ENCODE measurements at regions not wholly inside any gene's neighbourhood (a gene's known extent, or its start where the extent isn't known, plus 50 kb on each side); places are given as distances from the start of the nearest gene placed in this dataset.
A peak's percentile ranks its signal among the peaks of the same experiment; 100 is the strongest.
"Not testable (repeated sequence)": the region's sequence is repeated elsewhere in the genome, so short reads cannot be mapped to it uniquely, and the experiment has no call there.

- H3K36me3 Mint-ChIP-seq = no peaks in the 10 kb centered on the region
- Histone ChIP-seq H3K27me3 (ENCODE audit: insufficient read depth, low read length, poor library complexity, severe bottlenecking) (no peaks in the 10 kb centered on the region), H3K27ac (ENCODE audit: low read depth, low read length) (no peak overlapping the region), H3K9me3 (ENCODE audit: low read length) (no peaks in the 10 kb centered on the region), H3K36me3 (ENCODE audit: insufficient read depth, low read length) (no peaks in the 10 kb centered on the region), H3K4me3 (ENCODE audit: low read length) (no peak overlapping the region), H3K4me1 (ENCODE audit: insufficient read depth, low read length) (peaks cover 15% of the 10 kb centered on the region)
- ChIA-PET CTCF (interaction anchor here (0.6 kb wide), 1 partner anchor 227 kb away, joined by 3 read pairs; no protein-coding TSS in a partner anchor), POLR2A (no interaction called here)
- H3K27me3 Mint-ChIP-seq = peaks cover 2 to 5% of the 10 kb centered on the region in 2 donors
- no peak overlapping the region for H3K4me3 Mint-ChIP-seq
- peaks cover 19 to 28% (median 21%) of the 10 kb centered on the region in 3 donors for H3K4me1 Mint-ChIP-seq
- H3K27ac Mint-ChIP-seq = peak overlapping the region in 3 of 8 donors; percentile 45 to 51 (median 47)
- no peak for DNase-seq
- H3K9me3 Mint-ChIP-seq = no peaks in the 10 kb centered on the region
Observed at GRCh38 chr22:17302616-17303015, 66.6 kb upstream of the CECR2 start.

GRCh38 chr22:17300926-17301325 is 68.3 kb upstream of the CECR2 start:
- peaks cover 15% of the 10 kb centered on the region for H3K4me1 ChIP-seq (ENCODE audit: insufficient read depth, low read length)
- Mint-ChIP-seq H3K9me3 (no peaks in the 10 kb centered on the region), H3K4me3 (no peak overlapping the region), H3K27ac (peak overlapping the region in 3 of 8 donors; percentile 14 to 58 (median 55)), H3K4me1 (peaks cover 19 to 28% (median 21%) of the 10 kb centered on the region in 3 donors), H3K27me3 (peaks cover 7 to 9% of the 10 kb centered on the region in 2 donors), H3K36me3 (peaks cover 0 to 2% (median 0%) of the 10 kb centered on the region in 3 donors)
- H3K36me3 ChIP-seq (ENCODE audit: insufficient read depth, low read length) = no peaks in the 10 kb centered on the region
- H3K27ac ChIP-seq (ENCODE audit: low read depth, low read length) = no peak overlapping the region
- H3K27me3 ChIP-seq (ENCODE audit: insufficient read depth, low read length, poor library complexity, severe bottlenecking) = no peaks in the 10 kb centered on the region
- no peak overlapping the region for H3K4me3 ChIP-seq (ENCODE audit: low read length)
- ChIA-PET POLR2A (no interaction called here), CTCF (no interaction called here)
- DNase-seq = no peak
- H3K9me3 ChIP-seq (ENCODE audit: low read length) = no peaks in the 10 kb centered on the region

- H3K9me3 ChIP-seq (ENCODE audit: low read length); H3K27ac ChIP-seq (ENCODE audit: low read depth, low read length); H3K27me3 ChIP-seq (ENCODE audit: insufficient read depth, low read length, poor library complexity, severe bottlenecking); H3K4me1 ChIP-seq (ENCODE audit: insufficient read depth, low read length); POLR2A ChIA-PET; H3K27ac Mint-ChIP-seq; DNase-seq; H3K36me3 ChIP-seq (ENCODE audit: insufficient read depth, low read length); H3K4me3 Mint-ChIP-seq; H3K36me3 Mint-ChIP-seq; H3K4me3 ChIP-seq (ENCODE audit: low read length); H3K9me3 Mint-ChIP-seq: not testable (repeated sequence)
- Mint-ChIP-seq H3K27me3 (peaks cover 5 to 15% of the 10 kb centered on the region in 2 donors), H3K4me1 (peaks cover 11 to 14% (median 12%) of the 10 kb centered on the region in 3 donors)
- CTCF ChIA-PET = interaction anchor here (1.2 kb wide), 1 partner anchor 33 kb away, joined by 3 read pairs; no protein-coding TSS in a partner anchor
Observed at GRCh38 chr22:17298805-17299502, 70.3 kb upstream of the CECR2 start.

- Mint-ChIP-seq H3K27ac (no peak overlapping the region), H3K27me3 (peaks cover 6 to 8% of the 10 kb centered on the region in 2 donors), H3K36me3 (no peaks in the 10 kb centered on the region), H3K4me1 (peaks cover 6 to 9% (median 8%) of the 10 kb centered on the region in 3 donors), H3K9me3 (no peaks in the 10 kb centered on the region), H3K4me3 (no peak overlapping the region)
- POLR2A ChIA-PET = no interaction called here
- Histone ChIP-seq H3K27me3 (ENCODE audit: insufficient read depth, low read length, poor library complexity, severe bottlenecking) (no peaks in the 10 kb centered on the region), H3K4me1 (ENCODE audit: insufficient read depth, low read length) (peaks cover 11% of the 10 kb centered on the region), H3K4me3 (ENCODE audit: low read length) (no peak overlapping the region), H3K27ac (ENCODE audit: low read depth, low read length) (no peak overlapping the region), H3K9me3 (ENCODE audit: low read length) (no peaks in the 10 kb centered on the region), H3K36me3 (ENCODE audit: insufficient read depth, low read length) (no peaks in the 10 kb centered on the region)
- no peak for DNase-seq
- CTCF ChIA-PET = interaction anchor here (1.7 kb wide), 1 partner anchor 19 kb away, joined by 3 read pairs; no protein-coding TSS in a partner anchor
Observed at GRCh38 chr22:17285656-17286055, 66.4 kb upstream of the ADA2 start.

- peaks cover 10 to 14% (median 14%) of the 10 kb centered on the region in 3 donors for H3K4me1 Mint-ChIP-seq
- peak overlapping the region in 1 of 7 donors; percentile 7 for H3K4me3 Mint-ChIP-seq
- H3K4me3 ChIP-seq (ENCODE audit: low read length) = no peak overlapping the region
- no peaks in the 10 kb centered on the region for H3K36me3 ChIP-seq (ENCODE audit: insufficient read depth, low read length)
- DNase-seq = no peak
- CTCF ChIA-PET = interaction anchor here (1.7 kb wide), 1 partner anchor 20 kb away, joined by 3 read pairs; no protein-coding TSS in a partner anchor
- no peak overlapping the region for H3K27ac ChIP-seq (ENCODE audit: low read depth, low read length)
- H3K36me3 Mint-ChIP-seq = no peaks in the 10 kb centered on the region
- POLR2A ChIA-PET = no interaction called here
- no peaks in the 10 kb centered on the region for H3K9me3 ChIP-seq (ENCODE audit: low read length)
- H3K4me1 ChIP-seq (ENCODE audit: insufficient read depth, low read length) = peaks cover 15% of the 10 kb centered on the region
- no peaks in the 10 kb centered on the region for H3K9me3 Mint-ChIP-seq
- no peaks in the 10 kb centered on the region for H3K27me3 ChIP-seq (ENCODE audit: insufficient read depth, low read length, poor library complexity, severe bottlenecking)
- peaks cover 6 to 8% of the 10 kb centered on the region in 2 donors for H3K27me3 Mint-ChIP-seq
- peak overlapping the region in 1 of 8 donors; percentile 17 for H3K27ac Mint-ChIP-seq
Observed at GRCh38 chr22:17284888-17285287, 65.7 kb upstream of the ADA2 start.

- peaks cover 6 to 8% of the 10 kb centered on the region in 2 donors for H3K27me3 Mint-ChIP-seq
Observed at GRCh38 chr22:17284466-17284865, 65.2 kb upstream of the ADA2 start.

GRCh38 chr22:17283865-17284264 is 64.6 kb upstream of the ADA2 start:
- H3K4me3 Mint-ChIP-seq; H3K27me3 Mint-ChIP-seq; H3K27ac ChIP-seq (ENCODE audit: low read depth, low read length); H3K27me3 ChIP-seq (ENCODE audit: insufficient read depth, low read length, poor library complexity, severe bottlenecking); CTCF ChIA-PET; H3K27ac Mint-ChIP-seq; H3K36me3 ChIP-seq (ENCODE audit: insufficient read depth, low read length); H3K4me3 ChIP-seq (ENCODE audit: low read length); DNase-seq; H3K9me3 Mint-ChIP-seq; H3K36me3 Mint-ChIP-seq; POLR2A ChIA-PET; H3K9me3 ChIP-seq (ENCODE audit: low read length): not testable (repeated sequence)
- H3K4me1 ChIP-seq (ENCODE audit: insufficient read depth, low read length) = peaks cover 15% of the 10 kb centered on the region
- H3K4me1 Mint-ChIP-seq = peaks cover 10 to 18% (median 14%) of the 10 kb centered on the region in 3 donors

More at GRCh38 chr22:17284466-17284865, 65.2 kb upstream of the ADA2 start:
- Histone ChIP-seq H3K36me3 (ENCODE audit: insufficient read depth, low read length) (no peaks in the 10 kb centered on the region), H3K27me3 (ENCODE audit: insufficient read depth, low read length, poor library complexity, severe bottlenecking) (no peaks in the 10 kb centered on the region), H3K4me3 (ENCODE audit: low read length) (no peak overlapping the region), H3K9me3 (ENCODE audit: low read length) (no peaks in the 10 kb centered on the region), H3K27ac (ENCODE audit: low read depth, low read length) (no peak overlapping the region), H3K4me1 (ENCODE audit: insufficient read depth, low read length) (peaks cover 15% of the 10 kb centered on the region)
- ChIA-PET CTCF (interaction anchor here (1.7 kb wide), 1 partner anchor 21 kb away, joined by 3 read pairs; no protein-coding TSS in a partner anchor), POLR2A (no interaction called here)
- H3K36me3 Mint-ChIP-seq = no peaks in the 10 kb centered on the region
- DNase-seq = no peak
- no peaks in the 10 kb centered on the region for H3K9me3 Mint-ChIP-seq
- peaks cover 10 to 14% (median 14%) of the 10 kb centered on the region in 3 donors for H3K4me1 Mint-ChIP-seq
- H3K4me3 Mint-ChIP-seq = no peak overlapping the region
- peak overlapping the region in 1 of 8 donors; percentile 17 for H3K27ac Mint-ChIP-seq

- H3K4me3 ChIP-seq (ENCODE audit: low read length) = no peak overlapping the region
- ChIA-PET POLR2A (no interaction called here), CTCF (no interaction called here)
- H3K9me3 ChIP-seq (ENCODE audit: low read length) = no peaks in the 10 kb centered on the region
- Mint-ChIP-seq H3K36me3 (peaks cover 0 to 1% (median 0%) of the 10 kb centered on the region in 3 donors), H3K4me3 (no peak overlapping the region), H3K27ac (no peak overlapping the region), H3K9me3 (no peaks in the 10 kb centered on the region), H3K27me3 (peaks cover 6 to 7% of the 10 kb centered on the region in 2 donors), H3K4me1 (peaks cover 10 to 18% (median 14%) of the 10 kb centered on the region in 3 donors)
- DNase-seq = no peak
- no peak overlapping the region for H3K27ac ChIP-seq (ENCODE audit: low read depth, low read length)
- H3K36me3 ChIP-seq (ENCODE audit: insufficient read depth, low read length) = no peaks in the 10 kb centered on the region
- H3K4me1 ChIP-seq (ENCODE audit: insufficient read depth, low read length) = peaks cover 15% of the 10 kb centered on the region
- H3K27me3 ChIP-seq (ENCODE audit: insufficient read depth, low read length, poor library complexity, severe bottlenecking) = no peaks in the 10 kb centered on the region
Observed at GRCh38 chr22:17283423-17283822, 64.2 kb upstream of the ADA2 start.
